ENCODE measurements at regions not wholly inside any gene's neighbourhood (a gene's known extent, or its start where the extent isn't known, plus 50 kb on each side); places are given as distances from the start of the nearest gene placed in this dataset.

- TF ChIP-seq EZH2 (IDR thresholded peaks at IDR 0.05; ENCODE audit: borderline replicate concordance, insufficient read depth, low read length, poor library complexity, severe bottlenecking), result no peak
- TF ChIP-seq CTCF (IDR thresholded peaks at IDR 0.05; ENCODE audit: poor library complexity, severe bottlenecking), result no peak
- no peak for TF ChIP-seq POLR2AphosphoS5 (IDR thresholded peaks at IDR 0.05)
- no peak for TF ChIP-seq TAF1 (IDR thresholded peaks at IDR 0.05; ENCODE audit: low read depth)
- no peak for TF ChIP-seq EP300 (conservative IDR thresholded peaks at IDR 0.05; ENCODE audit: poor library complexity, severe bottlenecking)
- no peak for TF ChIP-seq RAD21 (conservative IDR thresholded peaks at IDR 0.05)
- TF ChIP-seq MXI1 (conservative IDR thresholded peaks at IDR 0.05; ENCODE audit: poor library complexity, severe bottlenecking), result no peak
Observed at GRCh38 chr3:187568171-187568570, 102.0 kb downstream of the SST start.
